Gastroesophageal sphincter (tissue), 4 donors: ENCODE measurements at regions not wholly inside any gene's neighbourhood (a gene's known extent, or its start where the extent isn't known, plus 50 kb on each side); places are given as distances from the start of the nearest gene placed in this dataset.

Source experiments
- ATAC-seq: fragments of 150-250 bp; one replicate; pipeline ENCODE4 v1.9.1; 2016; ENCODE audit warnings: mild to moderate bottlenecking, moderate library complexity
- H3K27ac ChIP-seq, 4 donors: fragments of 200-600 bp; sonication (generic) in 3 of 4; 1 replicate in 3 of 4; 2 replicates in 1 of 4; pipeline ENCODE4 v1.5.1; 2016 to 2019
- H3K27me3 ChIP-seq: fragments of 200-600 bp; sonication (generic); one replicate; pipeline ENCODE4 v1.5.1; 2019
- H3K36me3 ChIP-seq, 2 donors: fragments of 200-600 bp; sonication (generic); one replicate each; pipeline ENCODE4 v1.5.1; 2019; ENCODE audit warnings: control low read depth in 1 of 2
- H3K4me1 ChIP-seq, 3 donors: fragments of 200-600 bp; sonication (generic); 1 replicate in 2 of 3; 2 replicates in 1 of 3; pipeline ENCODE4 v1.5.1; 2016 to 2019; ENCODE audit warnings: control low read depth in 2 of 3
- H3K4me3 ChIP-seq, 2 donors: fragments of 200-600 bp; sonication (generic); one replicate each; pipeline ENCODE4 v1.5.1; 2019; ENCODE audit warnings: mild to moderate bottlenecking in 1 of 2, moderate library complexity in 1 of 2
- H3K9me3 ChIP-seq, 3 donors: fragments of 200-600 bp; sonication (generic); one replicate each; pipeline ENCODE4 v1.5.1; 2017 to 2019; ENCODE audit warnings: control low read depth in 2 of 3
- EP300 ChIP-seq: sonication (generic); formaldehyde crosslinking; IDR thresholded peaks from one replicate; pipeline ENCODE4 v1.6.1; 2017; ENCODE audit warnings: antibody characterized with exemption, mild to moderate bottlenecking
- POLR2A ChIP-seq, 2 donors: fragments of 450-650 bp; IDR thresholded peaks; one replicate each; pipeline ENCODE4 v1.6.1; 2017; ENCODE audit warnings: antibody characterized with exemption in 2 of 2, mild to moderate bottlenecking in 2 of 2, moderate library complexity in 1 of 2
- POLR2AphosphoS5 ChIP-seq: sonication (generic); formaldehyde crosslinking; IDR thresholded peaks from one replicate; pipeline ENCODE4 v1.6.1; 2017; ENCODE audit warnings: antibody characterized with exemption
- WGBS, 2 donors: methylation state at CpG; one replicate each; pipeline ENCODE4 v1.1.5; 2018; ENCODE audit warnings: low coverage in 1 of 2; 5-methylcytosine and 5-hydroxymethylcytosine counted together
- TF ChIP-seq, protein P1 (sequence below), 4 experiments: fragments of 200-600 bp in 2 of 4; fragments of 450-650 bp in 2 of 4; sonication (generic) in 1 of 4; IDR thresholded peaks; one replicate each; pipeline ENCODE4 v1.5.1; 2017 to 2019; ENCODE audit warnings: antibody characterized with exemption in 4 of 4, mild to moderate bottlenecking in 2 of 4, moderate library complexity in 2 of 4

DNA sequence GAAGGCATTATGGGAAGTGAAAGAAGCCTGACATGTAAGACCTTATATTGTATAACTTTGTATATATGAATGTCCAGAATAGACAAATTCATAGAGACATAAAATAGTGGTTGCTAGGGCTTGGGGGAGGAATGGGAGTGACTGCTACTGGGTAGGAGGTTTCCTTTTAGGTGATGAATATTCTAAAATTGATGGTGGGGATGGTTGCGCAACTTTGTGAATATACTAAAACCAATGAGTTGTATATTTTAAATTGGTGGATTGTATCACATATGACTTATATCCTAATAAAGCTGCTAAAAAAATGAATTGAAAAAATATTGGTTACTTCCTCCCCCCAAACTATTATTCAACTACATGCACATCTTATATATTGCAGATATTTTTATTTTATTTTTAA is 70.0 kb downstream of the UCHL1 start:
- Histone ChIP-seq H3K4me3 (no peak overlapping the region), H3K9me3 (no peaks in the 10 kb centered on the region), H3K27me3 (no peaks in the 10 kb centered on the region), H3K27ac (no peak overlapping the region), H3K4me1 (no peaks in the 10 kb centered on the region), H3K36me3 (no peaks in the 10 kb centered on the region)
- 94 to 95% methylated on average over 1 of the region's 1 CpG for WGBS, 2 donors
- ATAC-seq = no peak
- TF ChIP-seq EP300 (no peak), POLR2A (IDR thresholded peaks at IDR 0.05) (no peak), POLR2AphosphoS5 (no peak)
- TF ChIP-seq, protein P1, sequence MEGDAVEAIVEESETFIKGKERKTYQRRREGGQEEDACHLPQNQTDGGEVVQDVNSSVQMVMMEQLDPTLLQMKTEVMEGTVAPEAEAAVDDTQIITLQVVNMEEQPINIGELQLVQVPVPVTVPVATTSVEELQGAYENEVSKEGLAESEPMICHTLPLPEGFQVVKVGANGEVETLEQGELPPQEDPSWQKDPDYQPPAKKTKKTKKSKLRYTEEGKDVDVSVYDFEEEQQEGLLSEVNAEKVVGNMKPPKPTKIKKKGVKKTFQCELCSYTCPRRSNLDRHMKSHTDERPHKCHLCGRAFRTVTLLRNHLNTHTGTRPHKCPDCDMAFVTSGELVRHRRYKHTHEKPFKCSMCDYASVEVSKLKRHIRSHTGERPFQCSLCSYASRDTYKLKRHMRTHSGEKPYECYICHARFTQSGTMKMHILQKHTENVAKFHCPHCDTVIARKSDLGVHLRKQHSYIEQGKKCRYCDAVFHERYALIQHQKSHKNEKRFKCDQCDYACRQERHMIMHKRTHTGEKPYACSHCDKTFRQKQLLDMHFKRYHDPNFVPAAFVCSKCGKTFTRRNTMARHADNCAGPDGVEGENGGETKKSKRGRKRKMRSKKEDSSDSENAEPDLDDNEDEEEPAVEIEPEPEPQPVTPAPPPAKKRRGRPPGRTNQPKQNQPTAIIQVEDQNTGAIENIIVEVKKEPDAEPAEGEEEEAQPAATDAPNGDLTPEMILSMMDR (IDR thresholded peaks at IDR 0.05) = no peak

DNA sequence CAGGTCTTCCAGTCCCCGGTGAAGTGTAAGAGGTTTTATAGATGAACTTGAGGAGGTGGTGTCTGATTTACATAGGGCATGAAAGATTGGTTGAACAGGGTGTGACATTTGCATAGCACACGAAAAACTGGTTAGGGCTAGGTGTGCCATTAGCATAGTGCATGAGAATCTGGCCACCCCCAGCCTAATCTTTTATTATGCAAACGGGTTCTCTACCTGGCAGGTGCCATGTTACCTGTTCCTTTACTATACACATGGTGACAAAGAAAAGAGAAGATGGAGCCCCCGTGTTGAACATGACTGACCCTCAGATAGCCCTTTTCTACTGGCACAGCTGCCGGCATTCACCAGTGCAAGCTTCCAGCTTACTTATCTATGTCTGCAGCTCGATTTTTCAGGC is 71.0 kb downstream of the UCHL1 start:
- H3K36me3 ChIP-seq = no peaks in the 10 kb centered on the region
- no peaks in the 10 kb centered on the region for H3K9me3 ChIP-seq
- H3K4me3 ChIP-seq = no peak overlapping the region
- no peak for ATAC-seq
- WGBS, 2 donors = 73 to 78% methylated on average over 3 to 6 of the region's 6 CpGs
- H3K27ac ChIP-seq = no peak overlapping the region
- TF ChIP-seq, protein P1 (IDR thresholded peaks at IDR 0.05) = no peak
- TF ChIP-seq POLR2A (IDR thresholded peaks at IDR 0.05) (no peak), EP300 (no peak), POLR2AphosphoS5 (no peak)
- no peaks in the 10 kb centered on the region for H3K27me3 ChIP-seq
- H3K4me1 ChIP-seq = no peaks in the 10 kb centered on the region

DNA sequence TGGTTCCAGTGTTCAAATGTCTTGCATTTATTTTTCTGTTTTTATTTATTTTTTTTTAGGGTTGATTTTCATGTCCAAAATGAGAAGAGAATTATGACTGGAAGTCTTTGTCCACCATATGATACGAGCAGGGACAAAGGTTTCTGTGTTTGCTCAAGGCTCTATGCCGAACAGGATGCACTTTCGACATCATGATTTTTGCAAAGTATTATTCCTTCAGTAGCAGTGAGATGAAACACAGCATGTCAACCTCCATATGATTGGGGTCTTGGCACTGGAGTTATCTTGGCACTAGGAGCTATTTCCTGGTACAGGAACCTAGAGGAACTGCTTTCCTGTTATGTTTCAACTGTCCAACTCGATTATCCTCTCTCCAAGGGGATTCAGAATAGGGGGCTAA is 72.6 kb downstream of the UCHL1 start:
- no peaks in the 10 kb centered on the region for H3K27me3 ChIP-seq
- ATAC-seq = no peak
- no peak overlapping the region for H3K4me3 ChIP-seq
- H3K36me3 ChIP-seq = no peaks in the 10 kb centered on the region
- WGBS, 2 donors = 66 to 67% methylated on average over 1 to 3 of the region's 4 CpGs
- TF ChIP-seq POLR2A (IDR thresholded peaks at IDR 0.05) (no peak), POLR2AphosphoS5 (no peak)
- no peaks in the 10 kb centered on the region for H3K9me3 ChIP-seq
- no peaks in the 10 kb centered on the region for H3K4me1 ChIP-seq
- no peak overlapping the region for H3K27ac ChIP-seq

DNA sequence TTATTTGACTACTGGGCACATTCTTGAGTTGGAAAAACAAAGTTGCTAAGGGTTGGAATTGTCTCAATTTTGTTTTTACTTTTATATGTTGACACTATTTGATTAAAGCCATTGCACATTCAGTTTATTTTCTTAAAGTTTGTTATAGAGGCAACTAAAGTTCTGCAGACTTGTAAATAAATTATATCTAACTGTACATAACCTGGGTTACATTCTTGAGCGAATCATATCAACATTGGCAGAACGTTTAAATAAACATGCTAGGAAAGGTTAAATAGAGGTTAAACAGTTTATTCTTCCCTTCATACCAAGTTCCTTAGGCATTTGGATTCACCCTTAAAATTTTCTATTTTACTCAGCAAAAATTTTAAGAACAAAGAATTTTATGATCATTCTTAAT is 74.5 kb downstream of the UCHL1 start:
- Histone ChIP-seq H3K9me3 (no peaks in the 10 kb centered on the region), H3K27me3 (no peaks in the 10 kb centered on the region), H3K4me3 (no peak overlapping the region), H3K4me1 (no peaks in the 10 kb centered on the region), H3K36me3 (no peaks in the 10 kb centered on the region), H3K27ac (no peak overlapping the region)
- TF ChIP-seq, protein P1 (IDR thresholded peaks at IDR 0.05) = no peak
- TF ChIP-seq POLR2AphosphoS5 (no peak), EP300 (no peak), POLR2A (IDR thresholded peaks at IDR 0.05) (no peak)
- ATAC-seq = no peak
- 13% methylated on average over 2 of the region's 2 CpGs for WGBS, 2 donors

DNA sequence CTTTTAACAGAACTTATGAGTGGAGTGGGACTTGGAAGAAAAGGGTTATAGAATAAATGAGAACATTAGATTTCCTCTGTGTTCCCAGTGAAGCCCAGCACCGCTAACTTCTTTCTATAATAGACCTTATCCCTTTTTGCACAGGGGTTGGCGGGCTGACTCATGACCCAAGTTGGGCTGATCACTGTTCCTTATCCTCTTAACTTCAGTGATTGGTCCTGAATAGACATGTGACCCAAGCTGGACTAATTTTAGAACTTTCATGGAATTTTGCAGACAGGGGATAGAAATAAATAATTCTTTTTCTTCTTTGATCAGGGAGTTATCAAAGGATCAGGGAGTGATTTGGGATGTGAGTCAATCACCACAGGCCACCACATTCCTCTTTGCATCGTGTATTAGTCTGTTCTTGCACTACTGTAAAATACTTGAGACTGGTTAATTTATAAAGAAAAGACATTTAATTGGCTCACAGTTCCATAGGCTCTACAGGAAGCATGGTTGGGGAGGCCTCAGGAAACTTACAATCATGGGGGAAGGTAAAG is 75.9 kb downstream of the UCHL1 start:
- TF ChIP-seq, protein P1 (IDR thresholded peaks at IDR 0.05) = no peak
- TF ChIP-seq POLR2A (IDR thresholded peaks at IDR 0.05) (no peak), EP300 (no peak), POLR2AphosphoS5 (no peak)
- H3K4me3 ChIP-seq = no peak overlapping the region
- no peaks in the 10 kb centered on the region for H3K27me3 ChIP-seq
- H3K9me3 ChIP-seq = no peaks in the 10 kb centered on the region
- no peak for ATAC-seq
- 74 to 94% methylated on average over 3 of the region's 3 CpGs for WGBS, 2 donors
- H3K27ac ChIP-seq = no peak overlapping the region
- H3K4me1 ChIP-seq = no peaks in the 10 kb centered on the region
- no peaks in the 10 kb centered on the region for H3K36me3 ChIP-seq
